A549 (cell line): ENCODE measurements at regions not wholly inside any gene's neighbourhood (a gene's known extent, or its start where the extent isn't known, plus 50 kb on each side); places are given as distances from the start of the nearest gene placed in this dataset.

Experiments used
- ATAC-seq, 2 experiments: fragments of 200-7000 bp in 1 of 2; fragments of >200 bp in 1 of 2; cut with Nextera tagmentation in 1 of 2; cut with Tn5 transposase in 1 of 2; 3 replicates each; pipeline versions ENCODE4 v1.8.0 to v1.9.1; 2018 to 2020; ENCODE audit warnings: mild to moderate bottlenecking in 1 of 2, moderate library complexity in 1 of 2
- CTCF ChIA-PET: fragments of 300-600 bp; sonication (Branson Sonifier 250); formaldehyde crosslinking; extraction: SDS; loops from one replicate; lab custom pipeline; 2021; ENCODE audit warnings: antibody characterized with exemption, inconsistent platforms; lab: Yijun Ruan, JAX
- POLR2A ChIA-PET: fragments of 350-600 bp; formaldehyde crosslinking; extraction: SDS; loops from one replicate; lab custom pipeline; 2021; ENCODE audit warnings: antibody characterized with exemption, inconsistent platforms; lab: Yijun Ruan, JAX
- DNase-seq, 2 experiments: peaks; one replicate each; pipeline versions ENCODE4 v3.0.0 to v3.0.0-alpha.2; 2011 to 2016; ENCODE audit warnings: low read depth in 1 of 2, low spot score in 1 of 2
- FAIRE-seq: peaks from 2 replicates; lab custom pipeline; 2011; peaks lifted over from hg19 to GRCh38; lab: Jason Lieb, UNC
- H3K27ac ChIP-seq, 2 experiments: fragments of >200 bp; sonication (Bioruptor Twin); formaldehyde crosslinking; 3 replicates each; pipeline ENCODE4 v1.5.1; 2016 to 2017
- H3K4me1 ChIP-seq: fragments of >200 bp; sonication (Bioruptor Twin); formaldehyde crosslinking; 3 replicates; pipeline ENCODE4 v1.6.1; 2016
- H3K4me2 ChIP-seq: fragments of >200 bp; sonication (Bioruptor Twin); formaldehyde crosslinking; 3 replicates; pipeline ENCODE4 v1.6.1; 2016
- H3K4me3 ChIP-seq: fragments of >200 bp; sonication (Bioruptor Twin); formaldehyde crosslinking; 3 replicates; pipeline ENCODE4 v1.5.1; 2016
- H3K9me3 ChIP-seq: fragments of >200 bp; sonication (Bioruptor Twin); formaldehyde crosslinking; 3 replicates; pipeline ENCODE4 v1.6.1; 2016
- ATOH8 ChIP-seq: fragments of 250-450 bp; sonication (Bioruptor Pico); IDR thresholded peaks from 2 replicates; pipeline ENCODE4 v1.5.0; 2020; ENCODE audit warnings: low read depth, mild to moderate bottlenecking, moderate library complexity
- CBX8 ChIP-seq: fragments of 200-600 bp; sonication (generic); IDR thresholded peaks from 2 replicates; pipeline ENCODE4 v1.6.1; 2016
- CEBPB ChIP-seq, 2 experiments: fragments of >200 bp in 1 of 2; sonication (Bioruptor Twin) in 1 of 2; formaldehyde crosslinking in 1 of 2; IDR thresholded peaks; 2 replicates each; pipeline ENCODE4 v1.6.1; 2012 to 2016
- CHD2 ChIP-seq: fragments of 150-350 bp; IDR thresholded peaks from 2 replicates; pipeline ENCODE4 v1.6.1; 2014; ENCODE audit warnings: low read length; ENCODE audit not compliant: partially characterized antibody
- EHMT2 ChIP-seq: fragments of 200-600 bp; sonication (generic); IDR thresholded peaks from 2 replicates; pipeline ENCODE4 v1.6.1; 2016; ENCODE audit warnings: antibody characterized with exemption, low read depth, mild to moderate bottlenecking, moderate library complexity
- FOSB ChIP-seq: fragments of 250-450 bp; sonication (Bioruptor Pico); IDR thresholded peaks from 2 replicates; pipeline ENCODE4 v1.5.0; 2020; ENCODE audit warnings: mild to moderate bottlenecking, moderate library complexity
- HDAC2 ChIP-seq: fragments of 200-600 bp; sonication (generic); IDR thresholded peaks from 2 replicates; pipeline ENCODE4 v1.6.1; 2016
- HOXB13 ChIP-seq: fragments of 250-450 bp; sonication (Bioruptor Pico); IDR thresholded peaks from 2 replicates; pipeline ENCODE4 v1.5.0; 2020; ENCODE audit warnings: low read depth, mild to moderate bottlenecking, moderate library complexity
- HOXB5 ChIP-seq: fragments of 250-450 bp; sonication (Bioruptor Pico); IDR thresholded peaks from 2 replicates; pipeline ENCODE4 v1.5.0; 2020; ENCODE audit warnings: mild to moderate bottlenecking, moderate library complexity
- JUNB ChIP-seq: fragments of >200 bp; sonication (Bioruptor Twin); formaldehyde crosslinking; IDR thresholded peaks from 2 replicates; pipeline ENCODE4 v1.6.1; 2016
- KDM1A ChIP-seq: fragments of 200-600 bp; sonication (generic); IDR thresholded peaks from 2 replicates; pipeline ENCODE4 v1.6.1; 2016; ENCODE audit warnings: low read depth, mild to moderate bottlenecking
- KDM5A ChIP-seq: fragments of 200-600 bp; sonication (generic); IDR thresholded peaks from 2 replicates; pipeline ENCODE4 v1.6.1; 2016; ENCODE audit warnings: antibody characterized with exemption, mild to moderate bottlenecking
- MAZ ChIP-seq: fragments of 150-350 bp; IDR thresholded peaks from 2 replicates; pipeline ENCODE4 v1.6.1; 2014; ENCODE audit warnings: antibody characterized with exemption, low read depth, low read length, borderline replicate concordance
- NPAS2 ChIP-seq: fragments of 250-450 bp; sonication (Bioruptor Pico); IDR thresholded peaks from 2 replicates; pipeline ENCODE4 v1.8.0; 2022; ENCODE audit warnings: mild to moderate bottlenecking, moderate library complexity, borderline replicate concordance
- PHF8 ChIP-seq: fragments of 200-600 bp; sonication (generic); IDR thresholded peaks from 2 replicates; pipeline ENCODE4 v1.6.1; 2016; ENCODE audit warnings: low read depth, mild to moderate bottlenecking, antibody characterized with exemption, moderate library complexity, borderline replicate concordance
- POLR2A ChIP-seq: IDR thresholded peaks from 2 replicates; pipeline ENCODE4 v1.6.1; 2012; ENCODE audit warnings: mild to moderate bottlenecking, low read length
- RAD21 ChIP-seq, 2 experiments: fragments of >200 bp in 1 of 2; sonication (Bioruptor Twin) in 1 of 2; formaldehyde crosslinking in 1 of 2; IDR thresholded peaks in 1 of 2; conservative IDR thresholded peaks in 1 of 2; 2 replicates in 1 of 2; 3 replicates in 1 of 2; pipeline ENCODE4 v1.6.1; 2012 to 2018; ENCODE audit warnings: inconsistent platforms in 1 of 2
- RCOR1 ChIP-seq: fragments of 150-350 bp; IDR thresholded peaks from 2 replicates; pipeline ENCODE4 v1.6.1; 2014; ENCODE audit warnings: antibody characterized with exemption, low read length, low read depth
- REST ChIP-seq: fragments of 200-600 bp; sonication (generic); IDR thresholded peaks from 2 replicates; pipeline ENCODE4 v1.6.1; 2016; ENCODE audit warnings: antibody characterized with exemption, mild to moderate bottlenecking, moderate library complexity
- RFX5 ChIP-seq: fragments of 450-650 bp; IDR thresholded peaks from 2 replicates; pipeline ENCODE4 v1.7.1; 2014; ENCODE audit warnings: antibody characterized with exemption, mild to moderate bottlenecking, moderate library complexity
- SREBF2 ChIP-seq: fragments of 450-650 bp; IDR thresholded peaks from 2 replicates; pipeline ENCODE4 v1.6.1; 2014; ENCODE audit warnings: mild to moderate bottlenecking, moderate library complexity
- TFCP2L1 ChIP-seq: fragments of 250-450 bp; sonication (Bioruptor Pico); IDR thresholded peaks from 2 replicates; pipeline ENCODE4 v1.5.0; 2021; ENCODE audit warnings: mild to moderate bottlenecking
- TP53 ChIP-seq: fragments of 250-450 bp; sonication (Bioruptor Pico); IDR thresholded peaks from 2 replicates; pipeline ENCODE4 v1.5.0; 2021; ENCODE audit warnings: mild to moderate bottlenecking, moderate library complexity
- ZSCAN20 ChIP-seq: fragments of 250-450 bp; sonication (Bioruptor Pico); IDR thresholded peaks from 2 replicates; pipeline ENCODE4 v1.8.0; 2022; ENCODE audit warnings: mild to moderate bottlenecking, moderate library complexity
- WGBS: methylation state at CpG from one replicate; pipeline ENCODE4 v1.1.6; 2017; ENCODE audit errors: missing lambda C conversion rate; 5-methylcytosine and 5-hydroxymethylcytosine counted together
- TF ChIP-seq, protein P1 (sequence below): fragments of 150-350 bp; IDR thresholded peaks from 2 replicates; pipeline ENCODE4 v1.6.1; 2014; ENCODE audit warnings: low read depth, mild to moderate bottlenecking, low read length

GRCh38 chr17:33936764-33937163, 318.3 kb upstream of the CCL2 start:
- 57% methylated on average over 5 of the region's 5 CpGs for WGBS
- no peak for ATAC-seq

DNA sequence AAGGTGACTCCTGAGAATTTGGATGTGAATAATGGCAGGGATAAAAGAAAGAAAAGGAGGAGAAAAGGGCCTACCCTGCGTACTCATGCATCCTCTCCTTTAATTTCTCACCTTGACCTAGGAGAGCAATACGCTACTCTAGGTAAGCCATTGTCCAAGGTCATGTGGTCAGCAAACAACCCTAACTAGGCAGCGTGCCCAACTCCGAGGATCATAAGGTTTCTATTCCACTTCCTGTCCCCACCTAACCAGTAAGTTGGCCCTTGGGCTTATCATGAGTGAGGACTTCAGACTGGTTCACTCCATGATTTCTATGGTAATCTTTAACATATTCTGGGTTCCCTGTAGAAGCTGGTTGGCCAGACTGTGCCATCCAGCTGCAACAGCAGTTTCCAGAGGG, 315.1 kb upstream of the CCL2 start:
- ChIA-PET CTCF (no interaction called here), POLR2A (no interaction called here)
- H3K4me1 ChIP-seq: no peaks in the 10 kb centered on the region
- DNase-seq (no peak), ATAC-seq (no peak), FAIRE-seq (no peak)
- TF ChIP-seq KDM1A (no peak), PHF8 (no peak), HDAC2 (no peak), KDM5A (no peak), EHMT2 (no peak), ZSCAN20 (no peak), TP53 (CRISPR knock-in tag) (no peak), CBX8 (no peak), RFX5 (no peak), FOSB (CRISPR knock-in tag) (no peak), RCOR1 (no peak), TFCP2L1 (CRISPR knock-in tag) (no peak), JUNB (no peak), HOXB5 (CRISPR knock-in tag) (no peak), MAZ (no peak), HOXB13 (CRISPR knock-in tag) (no peak), SREBF2 (no peak), CEBPB (IDR thresholded peaks at IDR 0.05) (no peak), CHD2 (no peak)
- 31% methylated on average over 4 of the region's 4 CpGs for WGBS
- no peaks in the 10 kb centered on the region for H3K9me3 ChIP-seq
- H3K4me3 ChIP-seq: no peak overlapping the region
- H3K4me2 ChIP-seq: no peak overlapping the region
- no peak overlapping the region for H3K27ac ChIP-seq

More at GRCh38 chr17:33936764-33937163, 318.3 kb upstream of the CCL2 start:
- ChIA-PET CTCF (interaction anchor here (2.1 kb wide), 1 partner anchor 8 kb away, joined by 8 read pairs; no protein-coding TSS in a partner anchor), POLR2A (no interaction called here)
- FAIRE-seq (no peak), DNase-seq (no peak)
- Histone ChIP-seq H3K4me2 (no peak overlapping the region), H3K4me3 (no peak overlapping the region), H3K27ac (no peak overlapping the region), H3K4me1 (no peaks in the 10 kb centered on the region), H3K9me3 (no peaks in the 10 kb centered on the region)
- TF ChIP-seq POLR2A: no peak
- TF ChIP-seq HOXB5 (CRISPR knock-in tag): no peak
- TF ChIP-seq, protein P1, sequence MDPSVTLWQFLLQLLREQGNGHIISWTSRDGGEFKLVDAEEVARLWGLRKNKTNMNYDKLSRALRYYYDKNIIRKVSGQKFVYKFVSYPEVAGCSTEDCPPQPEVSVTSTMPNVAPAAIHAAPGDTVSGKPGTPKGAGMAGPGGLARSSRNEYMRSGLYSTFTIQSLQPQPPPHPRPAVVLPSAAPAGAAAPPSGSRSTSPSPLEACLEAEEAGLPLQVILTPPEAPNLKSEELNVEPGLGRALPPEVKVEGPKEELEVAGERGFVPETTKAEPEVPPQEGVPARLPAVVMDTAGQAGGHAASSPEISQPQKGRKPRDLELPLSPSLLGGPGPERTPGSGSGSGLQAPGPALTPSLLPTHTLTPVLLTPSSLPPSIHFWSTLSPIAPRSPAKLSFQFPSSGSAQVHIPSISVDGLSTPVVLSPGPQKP: no peak
- no peak for TF ChIP-seq RAD21 (conservative IDR thresholded peaks at IDR 0.05 in 1 of 2, IDR thresholded peaks at IDR 0.05 in 1 of 2)
- TF ChIP-seq REST: no peak
- no peak for TF ChIP-seq NPAS2 (CRISPR knock-in tag)
- TF ChIP-seq ATOH8 (CRISPR knock-in tag): no peak
